Tibial nerve (tissue), 4 donors: ENCODE measurements at regions not wholly inside any gene's neighbourhood (a gene's known extent, or its start where the extent isn't known, plus 50 kb on each side); places are given as distances from the start of the nearest gene placed in this dataset.

ENCODE experiments used
- DNase-seq, 2 donors: peaks; one replicate each; pipeline ENCODE4 v3.0.0-alpha.2; 2019; ENCODE audit warnings: low spot score in 2 of 2
- H3K27ac ChIP-seq, 4 donors: fragments of 200-600 bp; sonication (generic) in 3 of 4; one replicate each; pipeline ENCODE4 v1.5.1; 2017 to 2019; ENCODE audit warnings: mild to moderate bottlenecking in 1 of 4
- H3K27me3 ChIP-seq, 2 donors: fragments of 200-600 bp; sonication (generic) in 1 of 2; one replicate each; pipeline versions ENCODE4 v1.5.1 to v1.6.0; 2017 to 2019
- H3K36me3 ChIP-seq, 3 donors: fragments of 200-600 bp; sonication (generic); one replicate each; pipeline ENCODE4 v1.5.1; 2018 to 2019
- H3K4me1 ChIP-seq, 4 donors: fragments of 200-600 bp; sonication (generic) in 3 of 4; one replicate each; pipeline ENCODE4 v1.5.1; 2017 to 2019
- H3K4me3 ChIP-seq, 4 donors: fragments of 200-600 bp; sonication (generic) in 3 of 4; one replicate each; pipeline ENCODE4 v1.5.1; 2017 to 2019; ENCODE audit warnings: mild to moderate bottlenecking in 1 of 4, moderate library complexity in 1 of 4
- H3K9me3 ChIP-seq, 4 donors: fragments of 200-600 bp; sonication (generic) in 3 of 4; one replicate each; pipeline ENCODE4 v1.5.1; 2017 to 2019
- CTCF ChIP-seq, 5 experiments: fragments of 200-600 bp in 3 of 5; fragments of 450-650 bp in 2 of 5; sonication (generic) in 3 of 5; IDR thresholded peaks; one replicate each; pipeline ENCODE4 v1.5.1; 2016 to 2019; ENCODE audit warnings: antibody characterized with exemption in 5 of 5, mild to moderate bottlenecking in 3 of 5, moderate library complexity in 2 of 5
- EP300 ChIP-seq, 2 donors: sonication (generic); formaldehyde crosslinking; IDR thresholded peaks; one replicate each; pipeline ENCODE4 v1.6.1; 2017; ENCODE audit warnings: antibody characterized with exemption in 2 of 2, mild to moderate bottlenecking in 1 of 2
- POLR2A ChIP-seq, 2 donors: fragments of 450-650 bp; IDR thresholded peaks; one replicate each; pipeline ENCODE4 v1.6.1; 2017; ENCODE audit warnings: antibody characterized with exemption in 2 of 2, mild to moderate bottlenecking in 2 of 2, moderate library complexity in 2 of 2
- WGBS, 2 donors: methylation state at CpG; one replicate each; pipeline ENCODE4 v1.1.5; 2018; 5-methylcytosine and 5-hydroxymethylcytosine counted together

- 69 to 82% methylated on average over 8 of the region's 8 CpGs for WGBS, 2 donors
These were observed 184.7 kb downstream of the MYCN start for GRCh38 chr2:16124881-16125613.

GRCh38 chr2:16123856-16124780 lies 183.8 kb downstream of the MYCN start:
- H3K27ac ChIP-seq = no peak overlapping the region
- H3K36me3 ChIP-seq = no peaks in the 10 kb centered on the region
- no peak for TF ChIP-seq POLR2A (IDR thresholded peaks at IDR 0.05)
- TF ChIP-seq CTCF (IDR thresholded peaks at IDR 0.05) = no peak
- TF ChIP-seq EP300 (IDR thresholded peaks at IDR 0.05) = no peak
- H3K27me3 ChIP-seq = no peaks in the 10 kb centered on the region
- H3K9me3 ChIP-seq = no peaks in the 10 kb centered on the region
- H3K4me1 ChIP-seq = peaks cover 0 to 2% (median 0%) of the 10 kb centered on the region in 4 donors
- DNase-seq = peak in 1 of 2 donors; percentile 2
- no peak overlapping the region for H3K4me3 ChIP-seq
- 82 to 86% methylated on average over 10 of the region's 10 CpGs for WGBS, 2 donors

More at GRCh38 chr2:16124881-16125613, 184.7 kb downstream of the MYCN start:
- Histone ChIP-seq H3K27ac (no peak overlapping the region), H3K27me3 (no peaks in the 10 kb centered on the region), H3K9me3 (no peaks in the 10 kb centered on the region), H3K4me1 (peaks cover 0 to 2% (median 0%) of the 10 kb centered on the region in 4 donors), H3K4me3 (no peak overlapping the region), H3K36me3 (no peaks in the 10 kb centered on the region)
- TF ChIP-seq POLR2A (IDR thresholded peaks at IDR 0.05) = no peak
- no peak for TF ChIP-seq EP300 (IDR thresholded peaks at IDR 0.05)
- no peak for TF ChIP-seq CTCF (IDR thresholded peaks at IDR 0.05)
- peak in 1 of 2 donors; percentile 2 for DNase-seq

- TF ChIP-seq POLR2A (IDR thresholded peaks at IDR 0.05) (no peak), EP300 (IDR thresholded peaks at IDR 0.05) (no peak), CTCF (IDR thresholded peaks at IDR 0.05) (no peak)
- H3K4me1 ChIP-seq = peaks cover 0 to 2% (median 0%) of the 10 kb centered on the region in 4 donors
- H3K27me3 ChIP-seq = no peaks in the 10 kb centered on the region
- no peaks in the 10 kb centered on the region for H3K9me3 ChIP-seq
- no peak for DNase-seq
- WGBS, 2 donors = 75 to 76% methylated on average over 8 of the region's 8 CpGs
- H3K36me3 ChIP-seq = no peaks in the 10 kb centered on the region
- H3K27ac ChIP-seq = no peak overlapping the region
- no peak overlapping the region for H3K4me3 ChIP-seq
These were observed 183.1 kb downstream of the MYCN start for GRCh38 chr2:16123421-16123820.

GRCh38 chr2:16122556-16122955 lies 182.2 kb downstream of the MYCN start:
- DNase-seq = no peak
- no peak for TF ChIP-seq POLR2A (IDR thresholded peaks at IDR 0.05)
- Histone ChIP-seq H3K9me3 (no peaks in the 10 kb centered on the region), H3K36me3 (no peaks in the 10 kb centered on the region), H3K4me3 (no peak overlapping the region), H3K27me3 (no peaks in the 10 kb centered on the region), H3K27ac (no peak overlapping the region), H3K4me1 (peaks cover 0 to 2% (median 0%) of the 10 kb centered on the region in 4 donors)
- 80 to 82% methylated on average over 4 of the region's 4 CpGs for WGBS, 2 donors

GRCh38 chr2:16121986-16122390 lies 181.6 kb downstream of the MYCN start:
- H3K27ac ChIP-seq = no peak overlapping the region
- no peaks in the 10 kb centered on the region for H3K9me3 ChIP-seq
- DNase-seq = no peak
- WGBS, 2 donors = 95 to 96% methylated on average over 4 of the region's 4 CpGs
- H3K4me3 ChIP-seq = no peak overlapping the region
- no peaks in the 10 kb centered on the region for H3K27me3 ChIP-seq
- peaks cover 0 to 2% (median 0%) of the 10 kb centered on the region in 4 donors for H3K4me1 ChIP-seq
- no peaks in the 10 kb centered on the region for H3K36me3 ChIP-seq
- no peak for TF ChIP-seq POLR2A (IDR thresholded peaks at IDR 0.05)
- no peak for TF ChIP-seq CTCF (IDR thresholded peaks at IDR 0.05)
